HFFc6 (cell line): ENCODE measurements at regions not wholly inside any gene's neighbourhood (a gene's known extent, or its start where the extent isn't known, plus 50 kb on each side); places are given as distances from the start of the nearest gene placed in this dataset.

ENCODE experiments used
- DNase-seq: peaks from one replicate; pipeline ENCODE4 v3.0.0-alpha.2; 2018
- H3K27ac Mint-ChIP-seq: 2 replicates; pipeline ENCODE4 v1.8.0; 2020; ENCODE audit warnings: mild to moderate bottlenecking, mixed read lengths
- H3K27me3 Mint-ChIP-seq: 2 replicates; pipeline ENCODE4 v1.8.0; 2021; ENCODE audit warnings: mild to moderate bottlenecking, moderate library complexity, mixed read lengths; ENCODE audit not compliant: insufficient read depth
- H3K36me3 Mint-ChIP-seq: 2 replicates; pipeline ENCODE4 v1.8.0; 2021; ENCODE audit warnings: low read depth, mixed read lengths
- H3K4me1 Mint-ChIP-seq: 2 replicates; pipeline ENCODE4 v1.8.0; 2020; ENCODE audit warnings: low read depth, mixed read lengths
- H3K4me3 Mint-ChIP-seq: 2 replicates; pipeline ENCODE4 v1.8.0; 2020; ENCODE audit warnings: mild to moderate bottlenecking, moderate library complexity, mixed read lengths
- H3K9me3 Mint-ChIP-seq: 2 replicates; pipeline ENCODE4 v1.8.0; 2020; ENCODE audit warnings: mild to moderate bottlenecking, mixed read lengths
- CTCF ChIP-seq: fragments of 200-600 bp; sonication (generic); IDR thresholded peaks from 2 replicates; pipeline ENCODE4 v1.5.0; 2021; ENCODE audit warnings: antibody characterized with exemption, mild to moderate bottlenecking

GRCh38 chr13:21934284-21934683, 263.4 kb downstream of the FGF9 start:
- H3K36me3 Mint-ChIP-seq = no peaks in the 10 kb centered on the region; the same call in 1 of the 2 replicates
- no peaks in the 10 kb centered on the region for H3K27me3 Mint-ChIP-seq

GRCh38 chr13:21936674-21937073, 265.8 kb downstream of the FGF9 start:
- Mint-ChIP-seq H3K4me1 (no peaks in the 10 kb centered on the region), H3K27ac (no peak overlapping the region), H3K27me3 (no peaks in the 10 kb centered on the region), H3K36me3 (no peaks in the 10 kb centered on the region; the same call in 1 of the 2 replicates), H3K4me3 (no peak overlapping the region), H3K9me3 (peaks cover 24% of the 10 kb centered on the region)
- DNase-seq = no peak
- TF ChIP-seq CTCF = no peak

More at GRCh38 chr13:21934284-21934683, 263.4 kb downstream of the FGF9 start:
- Mint-ChIP-seq H3K27ac (no peak overlapping the region), H3K4me1 (no peaks in the 10 kb centered on the region), H3K9me3 (peaks cover 25% of the 10 kb centered on the region), H3K4me3 (no peak overlapping the region)
- TF ChIP-seq CTCF = no peak
- no peak for DNase-seq

- Mint-ChIP-seq H3K9me3 (peaks cover 24% of the 10 kb centered on the region), H3K27ac (no peak overlapping the region), H3K36me3 (no peaks in the 10 kb centered on the region; the same call in 1 of the 2 replicates), H3K4me3 (no peak overlapping the region), H3K4me1 (no peaks in the 10 kb centered on the region), H3K27me3 (no peaks in the 10 kb centered on the region)
- TF ChIP-seq CTCF = no peak
- DNase-seq = no peak
These were observed 267.3 kb downstream of the FGF9 start for GRCh38 chr13:21938168-21938567.

- no peak for DNase-seq
- H3K4me1 Mint-ChIP-seq = no peaks in the 10 kb centered on the region
- TF ChIP-seq CTCF = no peak
These were observed 267.8 kb downstream of the FGF9 start for GRCh38 chr13:21938636-21939035.

GRCh38 chr13:21942061-21942460, 271.2 kb downstream of the FGF9 start:
- no peak for TF ChIP-seq CTCF
- Mint-ChIP-seq H3K27ac (no peak overlapping the region), H3K9me3 (peaks cover 53% of the 10 kb centered on the region), H3K4me1 (no peaks in the 10 kb centered on the region), H3K4me3 (no peak overlapping the region), H3K36me3 (peaks cover 10% of the 10 kb centered on the region), H3K27me3 (no peaks in the 10 kb centered on the region)
- DNase-seq = no peak

More at GRCh38 chr13:21938636-21939035, 267.8 kb downstream of the FGF9 start:
- Mint-ChIP-seq H3K27ac (no peak overlapping the region), H3K9me3 (peaks cover 24% of the 10 kb centered on the region), H3K36me3 (no peaks in the 10 kb centered on the region; the same call in 1 of the 2 replicates), H3K4me3 (no peak overlapping the region), H3K27me3 (no peaks in the 10 kb centered on the region)

- Mint-ChIP-seq H3K36me3 (peaks cover 10% of the 10 kb centered on the region), H3K4me3 (no peak overlapping the region), H3K27me3 (no peaks in the 10 kb centered on the region), H3K4me1 (no peaks in the 10 kb centered on the region), H3K9me3 (peaks cover 52% of the 10 kb centered on the region), H3K27ac (no peak overlapping the region)
- TF ChIP-seq CTCF = no peak
- no peak for DNase-seq
These were observed 273.7 kb downstream of the FGF9 start for GRCh38 chr13:21944610-21945009.
